HEK293T (cell line): ENCODE measurements at regions not wholly inside any gene's neighbourhood (a gene's known extent, or its start where the extent isn't known, plus 50 kb on each side); places are given as distances from the start of the nearest gene placed in this dataset.

ENCODE experiments used
- BHLHE40 ChIP-seq: fragments of 450-650 bp; IDR thresholded peaks from 2 replicates; pipeline ENCODE4 v1.6.1; 2016; ENCODE audit warnings: mild to moderate bottlenecking, moderate library complexity, borderline replicate concordance
- TARDBP ChIP-seq: fragments of 450-650 bp; IDR thresholded peaks from 2 replicates; pipeline ENCODE4 v1.6.1; 2016
- ZNF384 ChIP-seq: fragments of 450-650 bp; IDR thresholded peaks from 2 replicates; pipeline ENCODE4 v1.6.1; 2016

GRCh38 chr10:44217274-44217820, 167.6 kb downstream of the CXCL12 start:
- TF ChIP-seq ZNF384 (no peak), BHLHE40 (no peak), TARDBP (no peak)
